NB4 (cell line): ENCODE measurements at regions not wholly inside any gene's neighbourhood (a gene's known extent, or its start where the extent isn't known, plus 50 kb on each side); places are given as distances from the start of the nearest gene placed in this dataset.

ENCODE experiments used
- DNase-seq: peaks from one replicate; pipeline ENCODE4 v3.0.0; 2010; ENCODE audit warnings: low read depth
- H3K4me3 ChIP-seq: one replicate; pipeline ENCODE4 v1.5.1; 2011; ENCODE audit warnings: mild to moderate bottlenecking, low read depth, low read length, moderate library complexity
- MAX ChIP-seq: IDR thresholded peaks from 2 replicates; pipeline ENCODE4 v1.6.1; 2011; ENCODE audit warnings: low read depth, low read length
- MYC ChIP-seq: IDR thresholded peaks from 2 replicates; pipeline ENCODE4 v1.6.1; 2011; ENCODE audit warnings: low read depth, low read length
- POLR2A ChIP-seq: IDR thresholded peaks from 2 replicates; pipeline ENCODE4 v1.6.1; 2011; ENCODE audit warnings: mild to moderate bottlenecking; ENCODE audit not compliant: insufficient read length; ENCODE audit errors: extremely low read depth
- TF ChIP-seq, protein P1 (sequence below): IDR thresholded peaks from one replicate; pipeline ENCODE4 v1.5.1; 2012; ENCODE audit warnings: low read depth, low read length

DNA sequence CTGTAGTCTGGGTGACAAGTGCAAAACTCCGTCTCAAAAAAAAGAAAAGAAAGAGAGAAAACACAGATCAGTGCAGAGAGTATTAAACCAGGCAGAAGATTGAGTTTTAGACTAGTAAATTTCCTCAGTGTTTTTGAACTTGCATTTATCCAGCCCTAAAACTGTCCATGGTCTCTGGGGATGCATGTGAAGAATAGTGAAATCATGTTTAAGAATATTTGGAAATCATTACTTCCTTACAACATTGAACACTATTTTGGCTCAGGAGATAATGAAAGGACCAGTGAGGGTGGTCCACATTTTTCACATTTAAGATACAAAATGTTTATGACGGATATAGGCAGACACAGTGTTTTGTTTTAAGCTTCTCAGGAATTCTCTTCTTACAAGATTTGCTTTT is 195.8 kb upstream of the RASGEF1B start:
- DNase-seq, result no peak
- H3K4me3 ChIP-seq, result no peak overlapping the region
- no peak for TF ChIP-seq MYC
- no peak for TF ChIP-seq POLR2A
- TF ChIP-seq MAX, result no peak
- TF ChIP-seq, protein P1, sequence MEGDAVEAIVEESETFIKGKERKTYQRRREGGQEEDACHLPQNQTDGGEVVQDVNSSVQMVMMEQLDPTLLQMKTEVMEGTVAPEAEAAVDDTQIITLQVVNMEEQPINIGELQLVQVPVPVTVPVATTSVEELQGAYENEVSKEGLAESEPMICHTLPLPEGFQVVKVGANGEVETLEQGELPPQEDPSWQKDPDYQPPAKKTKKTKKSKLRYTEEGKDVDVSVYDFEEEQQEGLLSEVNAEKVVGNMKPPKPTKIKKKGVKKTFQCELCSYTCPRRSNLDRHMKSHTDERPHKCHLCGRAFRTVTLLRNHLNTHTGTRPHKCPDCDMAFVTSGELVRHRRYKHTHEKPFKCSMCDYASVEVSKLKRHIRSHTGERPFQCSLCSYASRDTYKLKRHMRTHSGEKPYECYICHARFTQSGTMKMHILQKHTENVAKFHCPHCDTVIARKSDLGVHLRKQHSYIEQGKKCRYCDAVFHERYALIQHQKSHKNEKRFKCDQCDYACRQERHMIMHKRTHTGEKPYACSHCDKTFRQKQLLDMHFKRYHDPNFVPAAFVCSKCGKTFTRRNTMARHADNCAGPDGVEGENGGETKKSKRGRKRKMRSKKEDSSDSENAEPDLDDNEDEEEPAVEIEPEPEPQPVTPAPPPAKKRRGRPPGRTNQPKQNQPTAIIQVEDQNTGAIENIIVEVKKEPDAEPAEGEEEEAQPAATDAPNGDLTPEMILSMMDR, result no peak

- H3K4me3 ChIP-seq, result no peak overlapping the region
- DNase-seq, result no peak
- TF ChIP-seq, protein P1, result no peak
- TF ChIP-seq MYC, result no peak
- no peak for TF ChIP-seq MAX
- TF ChIP-seq POLR2A, result no peak
These were observed 194.8 kb upstream of the RASGEF1B start for GRCh38 chr4:81666491-81666890.

GRCh38 chr4:81665649-81666048 is 193.9 kb upstream of the RASGEF1B start:
- TF ChIP-seq, protein P1, result no peak
- TF ChIP-seq POLR2A (no peak), MYC (no peak), MAX (no peak)
- DNase-seq, result no peak

DNA sequence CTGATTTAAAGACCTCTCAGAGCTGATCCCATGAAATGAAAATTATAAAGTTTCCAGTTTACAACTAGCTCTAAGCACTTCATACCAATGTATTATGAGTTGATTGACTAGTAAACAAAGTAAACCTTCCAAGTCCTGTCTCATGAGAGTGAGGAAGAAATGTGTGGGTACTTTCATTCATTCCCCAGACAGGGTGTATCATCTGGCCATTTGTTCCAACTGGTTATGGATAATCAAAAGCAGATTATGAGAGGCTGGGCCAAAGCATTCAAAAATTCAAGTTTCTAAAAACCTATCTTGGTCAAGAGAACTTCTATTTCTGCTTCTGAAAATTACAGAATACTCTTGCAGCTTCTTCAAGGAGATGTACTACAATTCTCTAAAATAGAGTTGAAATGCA is 193.3 kb upstream of the RASGEF1B start:
- no peak overlapping the region for H3K4me3 ChIP-seq
- no peak for TF ChIP-seq MAX
- TF ChIP-seq, protein P1, result no peak
- TF ChIP-seq POLR2A, result no peak
- no peak for TF ChIP-seq MYC
- DNase-seq, result no peak

More at GRCh38 chr4:81665649-81666048, 193.9 kb upstream of the RASGEF1B start:
- no peak overlapping the region for H3K4me3 ChIP-seq

DNA sequence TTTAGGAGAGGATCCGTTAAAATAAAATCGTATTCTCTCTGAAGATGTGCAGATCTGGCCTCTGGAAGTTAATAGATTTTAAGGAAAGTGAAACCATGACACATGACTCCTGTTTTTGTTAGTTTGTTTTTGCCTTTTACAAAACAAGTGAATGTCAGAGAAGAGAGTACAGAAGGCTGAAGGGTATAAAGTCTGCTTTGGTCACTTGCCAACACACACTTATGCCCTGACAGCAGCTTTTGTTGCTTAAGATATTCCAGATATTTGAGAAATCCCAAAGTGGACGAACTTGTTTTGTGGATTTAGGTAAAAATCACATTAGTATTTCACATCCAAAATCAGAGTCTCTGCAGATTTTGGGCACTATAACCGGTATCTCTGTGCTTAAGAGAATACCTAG is 192.4 kb upstream of the RASGEF1B start:
- TF ChIP-seq, protein P1, result no peak
- no peak for TF ChIP-seq POLR2A
- TF ChIP-seq MAX, result no peak
- no peak for TF ChIP-seq MYC
- H3K4me3 ChIP-seq, result no peak overlapping the region

GRCh38 chr4:81663368-81663767 is 191.7 kb upstream of the RASGEF1B start:
- TF ChIP-seq POLR2A, result no peak
- TF ChIP-seq, protein P1, result no peak
- no peak for TF ChIP-seq MYC
- no peak for TF ChIP-seq MAX
- no peak for DNase-seq
- H3K4me3 ChIP-seq, result no peak overlapping the region

More for the DNA sequence above, 192.4 kb upstream of the RASGEF1B start:
- no peak for DNase-seq
